Stomach (tissue), 4 donors: ENCODE measurements at regions not wholly inside any gene's neighbourhood (a gene's known extent, or its start where the extent isn't known, plus 50 kb on each side); places are given as distances from the start of the nearest gene placed in this dataset.

Experiments
- CTCF ChIP-seq, 7 experiments: fragments of 450-650 bp in 4 of 7; fragments of 200-600 bp in 3 of 7; sonication (generic) in 3 of 7; IDR thresholded peaks; one replicate each; pipeline ENCODE4 v1.5.1; 2016 to 2019; ENCODE audit warnings: antibody characterized with exemption in 7 of 7, control low read depth in 2 of 7, mild to moderate bottlenecking in 1 of 7
- EP300 ChIP-seq: sonication (generic); formaldehyde crosslinking; IDR thresholded peaks from one replicate; pipeline ENCODE4 v1.6.1; 2017; ENCODE audit warnings: antibody characterized with exemption
- POLR2AphosphoS5 ChIP-seq, 3 donors: sonication (generic); formaldehyde crosslinking; IDR thresholded peaks; one replicate each; pipeline ENCODE4 v1.6.1; 2016; ENCODE audit warnings: antibody characterized with exemption in 3 of 3

- TF ChIP-seq CTCF (IDR thresholded peaks at IDR 0.05) (no peak), EP300 (no peak), POLR2AphosphoS5 (IDR thresholded peaks at IDR 0.05) (no peak)
These were observed 381.0 kb upstream of the TSHZ3 start for GRCh38 chr19:31730270-31730669.
